ENCODE measurements at regions not wholly inside any gene's neighbourhood (a gene's known extent, or its start where the extent isn't known, plus 50 kb on each side); places are given as distances from the start of the nearest gene placed in this dataset.

DNA sequence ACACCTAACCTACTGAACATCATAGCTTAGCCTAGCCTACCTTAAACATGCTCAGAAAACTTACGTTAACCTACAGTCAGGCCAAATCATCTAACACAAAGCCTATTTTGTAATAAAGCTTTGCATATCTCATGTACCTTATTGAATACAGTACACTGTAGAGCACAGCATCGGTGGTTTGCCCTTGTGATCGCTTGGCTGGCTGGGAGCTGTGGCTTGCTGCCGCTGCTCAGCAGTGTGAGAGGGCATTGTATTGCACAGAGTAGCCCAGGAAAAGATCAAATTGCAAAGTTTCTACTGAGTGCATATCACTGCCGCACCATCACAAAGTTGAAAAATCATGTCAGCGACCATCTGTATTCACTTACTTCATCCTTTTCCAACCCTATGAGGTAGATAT is 62.3 kb upstream of the NCK2 start:
- TF ChIP-seq, protein P1, sequence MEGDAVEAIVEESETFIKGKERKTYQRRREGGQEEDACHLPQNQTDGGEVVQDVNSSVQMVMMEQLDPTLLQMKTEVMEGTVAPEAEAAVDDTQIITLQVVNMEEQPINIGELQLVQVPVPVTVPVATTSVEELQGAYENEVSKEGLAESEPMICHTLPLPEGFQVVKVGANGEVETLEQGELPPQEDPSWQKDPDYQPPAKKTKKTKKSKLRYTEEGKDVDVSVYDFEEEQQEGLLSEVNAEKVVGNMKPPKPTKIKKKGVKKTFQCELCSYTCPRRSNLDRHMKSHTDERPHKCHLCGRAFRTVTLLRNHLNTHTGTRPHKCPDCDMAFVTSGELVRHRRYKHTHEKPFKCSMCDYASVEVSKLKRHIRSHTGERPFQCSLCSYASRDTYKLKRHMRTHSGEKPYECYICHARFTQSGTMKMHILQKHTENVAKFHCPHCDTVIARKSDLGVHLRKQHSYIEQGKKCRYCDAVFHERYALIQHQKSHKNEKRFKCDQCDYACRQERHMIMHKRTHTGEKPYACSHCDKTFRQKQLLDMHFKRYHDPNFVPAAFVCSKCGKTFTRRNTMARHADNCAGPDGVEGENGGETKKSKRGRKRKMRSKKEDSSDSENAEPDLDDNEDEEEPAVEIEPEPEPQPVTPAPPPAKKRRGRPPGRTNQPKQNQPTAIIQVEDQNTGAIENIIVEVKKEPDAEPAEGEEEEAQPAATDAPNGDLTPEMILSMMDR (IDR thresholded peaks at IDR 0.05), result no peak
- no peak for TF ChIP-seq EZH2 (IDR thresholded peaks at IDR 0.05; ENCODE audit: borderline replicate concordance, insufficient read depth, low read depth, low read length, poor library complexity, severe bottlenecking)
- H3K4me3 Mint-ChIP-seq, result no peak overlapping the region
- Histone ChIP-seq H2AFZ (ENCODE audit: insufficient read depth, low read depth, low read length, poor library complexity, severe bottlenecking) (no peak overlapping the region), H3K9ac (ENCODE audit: low read length) (no peak overlapping the region), H3K9me3 (ENCODE audit: control extremely low read depth in 1 of 3, control insufficient read depth in 2 of 3, insufficient read depth in 1 of 3, low read length in 2 of 3) (peaks cover 0 to under 1% (median 0%) of the 10 kb centered on the region in 3 donors), H4K20me1 (ENCODE audit: control insufficient read depth, insufficient read depth, low read length, poor library complexity, severe bottlenecking) (no peaks in the 10 kb centered on the region), H3K4me3 (ENCODE audit: control extremely low read depth in 1 of 5, extremely low read depth in 1 of 5, insufficient read depth in 1 of 5, low read depth in 2 of 5, low read length in 4 of 5) (no peak overlapping the region), H3K36me3 (replicated peaks in 1 of 2; ENCODE audit: control extremely low read depth in 1 of 2, control insufficient read depth in 1 of 2, extremely low read depth in 1 of 2, insufficient read depth in 2 of 2, low read length in 1 of 2) (no peaks in the 10 kb centered on the region), H3K4me1 (ENCODE audit: control insufficient read depth in 2 of 2, insufficient read depth in 2 of 2, low read length in 2 of 2) (no peaks in the 10 kb centered on the region), H3K4me2 (replicated peaks; ENCODE audit: low read depth, low read length, poor library complexity, severe bottlenecking) (no peak overlapping the region), H3K79me2 (ENCODE audit: control insufficient read depth, insufficient read depth, low read length) (no peaks in the 10 kb centered on the region), H3K27me3 (replicated peaks in 1 of 4; ENCODE audit: control extremely low read depth in 1 of 4, control insufficient read depth in 3 of 4, insufficient read depth in 4 of 4, low read length in 3 of 4) (peaks cover 0 to 3% (median 0%) of the 10 kb centered on the region in 4 experiments), H3K27ac (ENCODE audit: low read length in 2 of 2) (no peak overlapping the region)
- no peaks in the 10 kb centered on the region for H3K9me3 Mint-ChIP-seq (ENCODE audit: insufficient read depth)
- no CpG with 5 or more reads among the region's 6 CpGs for WGBS (ENCODE audit: insufficient coverage)
- DNase-seq, result no peak
- POLR2A ChIA-PET, result no interaction called here
- peaks cover 16% of the 10 kb centered on the region for H3K27me3 Mint-ChIP-seq
- no peaks in the 10 kb centered on the region for H3K4me1 Mint-ChIP-seq
- CTCF ChIA-PET, result no interaction called here
- no peak for ATAC-seq (ENCODE audit: low read depth)
- H3K27ac Mint-ChIP-seq, result no peak overlapping the region
- intact Hi-C loops (cut with micrococcal nuclease), result no loop called here

DNA sequence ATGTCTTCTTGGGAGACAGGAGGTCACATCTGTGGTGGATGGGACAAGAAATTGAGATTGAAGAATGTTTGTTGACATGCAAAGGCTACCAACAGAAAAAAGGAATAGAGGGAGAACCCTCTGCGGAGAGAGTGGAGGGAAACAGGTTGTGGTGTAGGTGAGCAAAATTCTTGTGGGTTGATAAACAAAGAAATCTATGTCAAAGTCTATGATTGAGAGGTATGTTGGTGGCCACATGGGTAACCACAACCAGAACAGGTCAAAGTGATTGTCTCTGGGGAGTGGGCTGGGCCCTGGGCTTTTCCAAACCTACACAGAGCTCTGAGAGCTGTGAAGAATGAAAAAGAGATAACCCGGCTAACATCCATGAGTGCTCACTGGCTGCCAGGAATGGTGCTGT is 62.8 kb upstream of the NCK2 start:
- TF ChIP-seq EZH2 (IDR thresholded peaks at IDR 0.05; ENCODE audit: borderline replicate concordance, insufficient read depth, low read depth, low read length, poor library complexity, severe bottlenecking), result no peak
- TF ChIP-seq, protein P1 (IDR thresholded peaks at IDR 0.05), result no peak
- Histone ChIP-seq H3K9ac (ENCODE audit: low read length) (no peak overlapping the region), H3K4me1 (ENCODE audit: control insufficient read depth in 2 of 2, insufficient read depth in 2 of 2, low read length in 2 of 2) (no peaks in the 10 kb centered on the region), H3K36me3 (replicated peaks in 1 of 2; ENCODE audit: control extremely low read depth in 1 of 2, control insufficient read depth in 1 of 2, extremely low read depth in 1 of 2, insufficient read depth in 2 of 2, low read length in 1 of 2) (no peaks in the 10 kb centered on the region), H3K4me2 (replicated peaks; ENCODE audit: low read depth, low read length, poor library complexity, severe bottlenecking) (no peak overlapping the region), H4K20me1 (ENCODE audit: control insufficient read depth, insufficient read depth, low read length, poor library complexity, severe bottlenecking) (no peaks in the 10 kb centered on the region), H3K79me2 (ENCODE audit: control insufficient read depth, insufficient read depth, low read length) (no peaks in the 10 kb centered on the region), H3K4me3 (ENCODE audit: control extremely low read depth in 1 of 5, extremely low read depth in 1 of 5, insufficient read depth in 1 of 5, low read depth in 2 of 5, low read length in 4 of 5) (no peak overlapping the region), H2AFZ (ENCODE audit: insufficient read depth, low read depth, low read length, poor library complexity, severe bottlenecking) (no peak overlapping the region), H3K9me3 (ENCODE audit: control extremely low read depth in 1 of 3, control insufficient read depth in 2 of 3, insufficient read depth in 1 of 3, low read length in 2 of 3) (no peaks in the 10 kb centered on the region), H3K27me3 (replicated peaks in 1 of 4; ENCODE audit: control extremely low read depth in 1 of 4, control insufficient read depth in 3 of 4, insufficient read depth in 4 of 4, low read length in 3 of 4) (peaks cover 0 to 3% (median 0%) of the 10 kb centered on the region in 4 experiments), H3K27ac (ENCODE audit: low read length in 2 of 2) (no peak overlapping the region)
- CTCF ChIA-PET, result no interaction called here
- ATAC-seq (ENCODE audit: low read depth) (no peak), DNase-seq (no peak)
- peaks cover 20% of the 10 kb centered on the region for H3K27me3 Mint-ChIP-seq
- no peaks in the 10 kb centered on the region for H3K9me3 Mint-ChIP-seq (ENCODE audit: insufficient read depth)
- H3K4me1 Mint-ChIP-seq, result no peaks in the 10 kb centered on the region
- intact Hi-C loops (cut with micrococcal nuclease), result no loop called here
- WGBS (ENCODE audit: insufficient coverage), result 100% methylated on average over 1 of the region's 2 CpGs
- H3K27ac Mint-ChIP-seq, result no peak overlapping the region
- POLR2A ChIA-PET, result no interaction called here
- H3K4me3 Mint-ChIP-seq, result no peak overlapping the region
